Mesothelial cell of epicardium (in vitro differentiated cells): ENCODE measurements at regions not wholly inside any gene's neighbourhood (a gene's known extent, or its start where the extent isn't known, plus 50 kb on each side); places are given as distances from the start of the nearest gene placed in this dataset.

Experiments used
- DNase-seq, 2 experiments: peaks; one replicate each; pipeline ENCODE4 v3.0.0; 2021; ENCODE audit warnings: low spot score in 2 of 2; ENCODE audit not compliant: unreplicated experiment in 2 of 2
- H3K27ac Mint-ChIP-seq: 2 replicates; pipeline ENCODE4 v1.8.0; 2021; ENCODE audit warnings: mixed read lengths
- H3K27me3 Mint-ChIP-seq: 2 replicates; pipeline ENCODE4 v1.8.0; 2021; ENCODE audit warnings: low read depth, mixed read lengths
- H3K36me3 Mint-ChIP-seq: 2 replicates; pipeline ENCODE4 v1.8.0; 2021; ENCODE audit warnings: mixed read lengths
- H3K4me1 Mint-ChIP-seq: 2 replicates; pipeline ENCODE4 v1.8.0; 2021; ENCODE audit warnings: mixed read lengths
- H3K4me3 Mint-ChIP-seq: 2 replicates; pipeline ENCODE4 v1.8.0; 2021; ENCODE audit warnings: mild to moderate bottlenecking, moderate library complexity, mixed read lengths
- H3K9me3 Mint-ChIP-seq: 2 replicates; pipeline ENCODE4 v1.8.0; 2021; ENCODE audit warnings: mixed read lengths
- TF ChIP-seq, protein P1 (sequence below): fragments of 200-600 bp; sonication (generic); IDR thresholded peaks from one replicate; pipeline ENCODE4 v1.5.0; 2021; ENCODE audit warnings: antibody characterized with exemption; ENCODE audit not compliant: unreplicated experiment

- DNase-seq = no peak
- Mint-ChIP-seq H3K9me3 (no peaks in the 10 kb centered on the region), H3K4me1 (no peaks in the 10 kb centered on the region), H3K27me3 (peaks cover 10% of the 10 kb centered on the region), H3K4me3 (no peak overlapping the region), H3K36me3 (no peaks in the 10 kb centered on the region), H3K27ac (no peak overlapping the region)
- TF ChIP-seq, protein P1, sequence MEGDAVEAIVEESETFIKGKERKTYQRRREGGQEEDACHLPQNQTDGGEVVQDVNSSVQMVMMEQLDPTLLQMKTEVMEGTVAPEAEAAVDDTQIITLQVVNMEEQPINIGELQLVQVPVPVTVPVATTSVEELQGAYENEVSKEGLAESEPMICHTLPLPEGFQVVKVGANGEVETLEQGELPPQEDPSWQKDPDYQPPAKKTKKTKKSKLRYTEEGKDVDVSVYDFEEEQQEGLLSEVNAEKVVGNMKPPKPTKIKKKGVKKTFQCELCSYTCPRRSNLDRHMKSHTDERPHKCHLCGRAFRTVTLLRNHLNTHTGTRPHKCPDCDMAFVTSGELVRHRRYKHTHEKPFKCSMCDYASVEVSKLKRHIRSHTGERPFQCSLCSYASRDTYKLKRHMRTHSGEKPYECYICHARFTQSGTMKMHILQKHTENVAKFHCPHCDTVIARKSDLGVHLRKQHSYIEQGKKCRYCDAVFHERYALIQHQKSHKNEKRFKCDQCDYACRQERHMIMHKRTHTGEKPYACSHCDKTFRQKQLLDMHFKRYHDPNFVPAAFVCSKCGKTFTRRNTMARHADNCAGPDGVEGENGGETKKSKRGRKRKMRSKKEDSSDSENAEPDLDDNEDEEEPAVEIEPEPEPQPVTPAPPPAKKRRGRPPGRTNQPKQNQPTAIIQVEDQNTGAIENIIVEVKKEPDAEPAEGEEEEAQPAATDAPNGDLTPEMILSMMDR = no peak
Measured at GRCh38 chr2:29991086-29991485, 69.7 kb upstream of the ALK start.

DNA sequence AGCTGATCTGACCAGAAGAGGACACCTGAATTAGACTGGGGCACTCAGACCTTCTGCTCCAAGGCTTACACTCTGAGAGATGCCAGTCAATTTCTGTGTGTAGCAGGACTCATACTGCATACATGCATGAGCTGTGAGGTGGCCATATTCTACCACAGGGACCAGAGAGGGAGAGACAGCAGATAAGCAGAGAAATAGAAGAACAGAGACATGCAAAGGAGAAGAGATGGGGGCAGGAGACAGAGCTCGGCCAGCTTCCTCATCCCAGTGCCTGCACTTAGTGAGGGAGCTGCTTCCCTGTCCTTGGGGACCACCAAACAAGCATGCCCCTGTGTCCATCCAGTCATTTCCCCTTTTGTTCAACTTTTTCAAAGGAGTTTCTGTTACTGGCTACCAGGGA lies 73.9 kb upstream of the ALK start:
- Mint-ChIP-seq H3K27me3 (peaks cover 25% of the 10 kb centered on the region), H3K4me1 (no peaks in the 10 kb centered on the region), H3K9me3 (peaks cover 9% of the 10 kb centered on the region), H3K27ac (no peak overlapping the region), H3K4me3 (no peak overlapping the region), H3K36me3 (no peaks in the 10 kb centered on the region)
- TF ChIP-seq, protein P1 = no peak
- no peak for DNase-seq

- Mint-ChIP-seq H3K4me1 (no peaks in the 10 kb centered on the region), H3K4me3 (no peak overlapping the region), H3K27me3 (peaks cover 16% of the 10 kb centered on the region), H3K27ac (no peak overlapping the region), H3K36me3 (no peaks in the 10 kb centered on the region), H3K9me3 (peaks cover 9% of the 10 kb centered on the region)
- DNase-seq = no peak
- TF ChIP-seq, protein P1 = no peak
Measured at GRCh38 chr2:30003128-30003527, 81.7 kb upstream of the ALK start.

DNA sequence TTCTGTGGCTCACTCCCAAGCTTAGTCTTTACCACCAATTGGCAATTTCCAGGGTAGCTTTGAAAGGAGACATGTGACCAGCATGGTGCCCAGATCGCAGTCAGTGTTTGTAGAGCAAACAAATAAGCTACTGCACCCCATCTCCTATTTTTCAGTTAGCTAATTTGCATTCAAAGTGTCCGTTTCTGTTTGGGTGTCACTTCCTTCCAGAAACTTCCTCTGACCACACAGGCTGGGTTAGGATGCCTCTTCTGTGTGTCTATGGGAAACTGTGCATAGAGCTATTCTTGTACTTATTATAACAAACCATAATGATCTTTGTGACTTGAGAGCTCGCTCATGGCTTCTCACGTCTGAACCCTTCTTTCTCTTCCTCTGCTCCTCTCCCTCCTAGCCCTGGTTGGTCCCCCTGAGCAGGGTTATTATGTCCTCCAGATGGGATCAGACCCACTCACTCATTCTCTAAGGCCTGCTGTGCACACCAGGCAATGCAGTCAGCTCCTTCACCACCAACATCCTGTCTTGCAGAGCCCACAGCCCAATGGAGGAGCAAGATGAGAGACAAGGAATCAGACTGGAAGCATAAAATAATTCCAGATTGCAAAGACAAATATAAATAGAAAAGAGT lies 101.2 kb upstream of the ALK start:
- no peaks in the 10 kb centered on the region for H3K36me3 Mint-ChIP-seq
- no peak overlapping the region for H3K27ac Mint-ChIP-seq

GRCh38 chr2:30024281-30024680 lies 102.9 kb upstream of the ALK start:
- TF ChIP-seq, protein P1 = no peak
- H3K27ac Mint-ChIP-seq = no peak overlapping the region
- H3K9me3 Mint-ChIP-seq = no peaks in the 10 kb centered on the region
- DNase-seq = no peak
- H3K36me3 Mint-ChIP-seq = no peaks in the 10 kb centered on the region
- peaks cover 7% of the 10 kb centered on the region for H3K4me1 Mint-ChIP-seq
- no peak overlapping the region for H3K4me3 Mint-ChIP-seq
- peaks cover 36% of the 10 kb centered on the region for H3K27me3 Mint-ChIP-seq

More for the DNA sequence above, 101.2 kb upstream of the ALK start:
- H3K4me3 Mint-ChIP-seq = no peak overlapping the region
- DNase-seq = no peak
- TF ChIP-seq, protein P1 = no peak
- no peaks in the 10 kb centered on the region for H3K9me3 Mint-ChIP-seq
- H3K4me1 Mint-ChIP-seq = peaks cover 7% of the 10 kb centered on the region
- peaks cover 39% of the 10 kb centered on the region for H3K27me3 Mint-ChIP-seq
